ENCODE measurements at regions not wholly inside any gene's neighbourhood (a gene's known extent, or its start where the extent isn't known, plus 50 kb on each side); places are given as distances from the start of the nearest gene placed in this dataset.

- WGBS, 2 experiments (ENCODE audit: extremely low coverage in 2 of 2, insufficient read length in 1 of 2) = 72% methylated on average over 16 of the region's 33 CpGs; no CpG with 5 or more reads in 1 of the 2 experiments
These were observed 1482.1 kb downstream of the TBC1D22A start for GRCh38 chr22:48244388-48245195.

More at GRCh38 chr22:48244388-48245195, 1482.1 kb downstream of the TBC1D22A start:
- ChIA-PET POLR2A (ENCODE audit: unreplicated experiment) (no interaction called here), CTCF (no interaction called here)
- H4K20me1 ChIP-seq (ENCODE audit: insufficient read depth, low read length) = no peaks in the 10 kb centered on the region
- no peak overlapping the region for H2BK20ac ChIP-seq (ENCODE audit: low read depth, low read length)
- BruUV-seq (replicated peaks) = no TSS peak
- H2AK9ac ChIP-seq (replicated peaks; ENCODE audit: low read depth, low read length, poor library complexity) = no peak overlapping the region
- H3K4me2 ChIP-seq (ENCODE audit: low read depth, low read length) = no peak overlapping the region
- H3K9me3 ChIP-seq (ENCODE audit: control insufficient read depth, insufficient read depth, low read length) = peaks cover 55% of the 10 kb centered on the region
- TF ChIP-seq MXI1 (IDR thresholded peaks at IDR 0.05; ENCODE audit: borderline replicate concordance, low read depth, low read length) (no peak), RCOR1 (IDR thresholded peaks at IDR 0.05; ENCODE audit: insufficient replicate concordance, low read length) (no peak), CTCF (conservative IDR thresholded peaks at IDR 0.05; ENCODE audit: low read depth, low read length) (no peak), ELK1 (IDR thresholded peaks at IDR 0.05; ENCODE audit: borderline replicate concordance, low read depth, low read length) (no peak), MAFK (IDR thresholded peaks at IDR 0.05; ENCODE audit: low read depth, low read length) (no peak), BHLHE40 (IDR thresholded peaks at IDR 0.05; ENCODE audit: low read depth, low read length) (no peak), RAD21 (IDR thresholded peaks at IDR 0.05; ENCODE audit: low read length) (no peak), CHD1 (IDR thresholded peaks at IDR 0.05; ENCODE audit: low read depth, low read length) (no peak), USF2 (IDR thresholded peaks at IDR 0.05; ENCODE audit: low read depth, low read length) (no peak), RFX5 (IDR thresholded peaks at IDR 0.05; ENCODE audit: low read depth, low read length) (no peak), CEBPB (IDR thresholded peaks at IDR 0.05; ENCODE audit: low read depth, low read length) (no peak), SMC3 (IDR thresholded peaks at IDR 0.05; ENCODE audit: low read depth, low read length) (no peak)
- H2BK5ac ChIP-seq (ENCODE audit: low read depth, low read length, poor library complexity, severe bottlenecking) = no peak overlapping the region
- no peak overlapping the region for H2BK120ac ChIP-seq (ENCODE audit: low read depth, low read length)
- in situ Hi-C loops (cut with MboI; ENCODE audit: low sequenced_read_pairs) (no loop called here), intact Hi-C loops (cut with micrococcal nuclease) (no loop called here), dilution Hi-C loops (cut with HindIII; ENCODE audit: low sequenced_read_pairs, unreplicated experiment) (no loop called here)
- no peak for ATAC-seq (ENCODE audit: low read depth)
- no peak overlapping the region for H2BK15ac ChIP-seq (ENCODE audit: low read depth, low read length)
- no peak overlapping the region for H3K4ac ChIP-seq (ENCODE audit: low read depth, low read length)
- H3K23ac ChIP-seq (ENCODE audit: low read depth, low read length) = no peak overlapping the region
- no peak overlapping the region for H4K8ac ChIP-seq (ENCODE audit: low read depth in 2 of 2, low read length in 2 of 2)
- H3K27me3 ChIP-seq (ENCODE audit: control insufficient read depth, insufficient read depth, low read length) = no peaks in the 10 kb centered on the region
- H2AFZ ChIP-seq (replicated peaks; ENCODE audit: low read length, poor library complexity) = no peak overlapping the region
- no peak overlapping the region for H2AK5ac ChIP-seq (ENCODE audit: low read depth, low read length)
- no peak overlapping the region for H3K56ac ChIP-seq (ENCODE audit: extremely low read depth, insufficient read depth, low read length)
- H4K5ac ChIP-seq (ENCODE audit: low read depth, low read length) = no peak overlapping the region
- H3K18ac ChIP-seq (ENCODE audit: low read depth, low read length) = no peak overlapping the region
- H3K9ac ChIP-seq (ENCODE audit: low read depth, low read length) = no peak overlapping the region
- no peaks in the 10 kb centered on the region for H3K4me1 ChIP-seq (ENCODE audit: control insufficient read depth, insufficient read depth, low read length)
- no peak overlapping the region for H3K14ac ChIP-seq (replicated peaks; ENCODE audit: low read depth, low read length)
- no peaks in the 10 kb centered on the region for H3K36me3 ChIP-seq (ENCODE audit: control insufficient read depth, insufficient read depth, low read length)
- H3K9me1 ChIP-seq (ENCODE audit: insufficient read depth, low read length) = no peaks in the 10 kb centered on the region
- no peak overlapping the region for H3K27ac ChIP-seq (ENCODE audit: insufficient read depth, low read length)
- no peaks in the 10 kb centered on the region for H3K79me1 ChIP-seq (ENCODE audit: low read depth in 1 of 2, low read length in 2 of 2)
- H4K91ac ChIP-seq (ENCODE audit: insufficient read depth, low read depth, low read length) = no peak overlapping the region
- no peak overlapping the region for H3K4me3 ChIP-seq (ENCODE audit: insufficient read depth, low read depth, low read length)
- DNase-seq = no peak

All from IMR-90 (cell line).